CD4-positive, alpha-beta memory T cell (primary cell): ENCODE measurements at regions not wholly inside any gene's neighbourhood (a gene's known extent, or its start where the extent isn't known, plus 50 kb on each side); places are given as distances from the start of the nearest gene placed in this dataset.
"Not testable (repeated sequence)": the region's sequence is repeated elsewhere in the genome, so short reads cannot be mapped to it uniquely, and the experiment has no call there.

Experiments
- CTCF ChIA-PET: fragments of 350-600 bp; sonication (Branson Sonifier 250); formaldehyde crosslinking; loops from one replicate; lab custom pipeline; 2021; ENCODE audit warnings: inconsistent platforms; ENCODE audit not compliant: partially characterized antibody; lab: Charles Lee
- POLR2A ChIA-PET: fragments of 350-600 bp; sonication (Branson Sonifier 250); formaldehyde crosslinking; loops from one replicate; lab custom pipeline; 2021; ENCODE audit not compliant: partially characterized antibody; lab: Charles Lee
- DNase-seq, 5 donors: peaks; one replicate each; pipeline versions ENCODE4 v3.0.0 to v3.0.0-alpha.2; 2020 to 2022; ENCODE audit warnings: mixed read lengths in 1 of 5
- H3K27ac ChIP-seq: one replicate; pipeline ENCODE4 v1.7.0; 2013; ENCODE audit warnings: low read depth, low read length
- H3K27me3 ChIP-seq: 2 replicates; pipeline ENCODE4 v1.7.0; 2013; ENCODE audit warnings: mild to moderate bottlenecking, low read length, moderate library complexity; ENCODE audit not compliant: insufficient read depth
- H3K36me3 ChIP-seq: 2 replicates; pipeline ENCODE4 v1.7.0; 2013; ENCODE audit warnings: mild to moderate bottlenecking, low read length, moderate library complexity; ENCODE audit not compliant: insufficient read depth
- H3K4me1 ChIP-seq: 2 replicates; pipeline ENCODE4 v1.7.0; 2013; ENCODE audit warnings: mild to moderate bottlenecking, low read length, moderate library complexity; ENCODE audit not compliant: insufficient read depth
- H3K4me3 ChIP-seq, 2 donors: one replicate each; pipeline ENCODE4 v1.7.0; 2013; ENCODE audit warnings: low read length in 2 of 2, mild to moderate bottlenecking in 1 of 2
- H3K9me3 ChIP-seq, 2 donors: one replicate each; pipeline ENCODE4 v1.7.0; 2013; ENCODE audit warnings: low read length in 2 of 2, control low read depth in 1 of 2; ENCODE audit not compliant: control insufficient read depth in 1 of 2
- H3K27ac Mint-ChIP-seq, 7 donors: one replicate each; pipeline ENCODE4 v1.8.0; 2020 to 2021; ENCODE audit warnings: mixed read lengths in 7 of 7, mild to moderate bottlenecking in 6 of 7, inconsistent platforms in 3 of 7, moderate library complexity in 3 of 7
- H3K27me3 Mint-ChIP-seq, 2 donors: one replicate each; pipeline ENCODE4 v1.8.0; 2020 to 2021; ENCODE audit warnings: mixed read lengths in 2 of 2
- H3K36me3 Mint-ChIP-seq, 2 donors: one replicate each; pipeline ENCODE4 v1.8.0; 2020 to 2021; ENCODE audit warnings: mixed read lengths in 2 of 2, inconsistent platforms in 1 of 2, mild to moderate bottlenecking in 1 of 2
- H3K4me1 Mint-ChIP-seq, 4 donors: one replicate each; pipeline ENCODE4 v1.8.0; 2020 to 2021; ENCODE audit warnings: mixed read lengths in 4 of 4, mild to moderate bottlenecking in 1 of 4
- H3K4me3 Mint-ChIP-seq, 8 donors: one replicate each; pipeline ENCODE4 v1.8.0; 2020 to 2021; ENCODE audit warnings: mixed read lengths in 8 of 8, mild to moderate bottlenecking in 7 of 8, moderate library complexity in 6 of 8, inconsistent platforms in 3 of 8
- H3K9me3 Mint-ChIP-seq, 8 donors: one replicate each; pipeline ENCODE4 v1.8.0; 2020 to 2021; ENCODE audit warnings: mixed read lengths in 8 of 8, mild to moderate bottlenecking in 5 of 8, inconsistent platforms in 3 of 8, moderate library complexity in 1 of 8
- intact Hi-C: fragments of 100-400 bp; cut with micrococcal nuclease; formaldehyde crosslinking; loops from one replicate; pipeline ENCODE4 v1.15.1; 2023

GRCh38 chr7:57198801-57199200 lies 66.6 kb upstream of the ZNF479 start:
- Mint-ChIP-seq H3K36me3 (no peaks in the 10 kb centered on the region), H3K27ac (no peak overlapping the region), H3K27me3 (no peaks in the 10 kb centered on the region), H3K9me3 (peaks cover 0 to 25% (median 4%) of the 10 kb centered on the region in 8 donors), H3K4me3 (no peak overlapping the region), H3K4me1 (no peaks in the 10 kb centered on the region)
- ChIA-PET POLR2A (no interaction called here), CTCF (no interaction called here)
- no peaks in the 10 kb centered on the region for H3K36me3 ChIP-seq
- no peaks in the 10 kb centered on the region for H3K27me3 ChIP-seq
- H3K4me3 ChIP-seq = no peak overlapping the region
- no peak overlapping the region for H3K27ac ChIP-seq
- no peaks in the 10 kb centered on the region for H3K4me1 ChIP-seq
- intact Hi-C loops = no loop called here
- H3K9me3 ChIP-seq = peaks cover 0 to 7% of the 10 kb centered on the region in 2 donors
- DNase-seq = no peak

DNA sequence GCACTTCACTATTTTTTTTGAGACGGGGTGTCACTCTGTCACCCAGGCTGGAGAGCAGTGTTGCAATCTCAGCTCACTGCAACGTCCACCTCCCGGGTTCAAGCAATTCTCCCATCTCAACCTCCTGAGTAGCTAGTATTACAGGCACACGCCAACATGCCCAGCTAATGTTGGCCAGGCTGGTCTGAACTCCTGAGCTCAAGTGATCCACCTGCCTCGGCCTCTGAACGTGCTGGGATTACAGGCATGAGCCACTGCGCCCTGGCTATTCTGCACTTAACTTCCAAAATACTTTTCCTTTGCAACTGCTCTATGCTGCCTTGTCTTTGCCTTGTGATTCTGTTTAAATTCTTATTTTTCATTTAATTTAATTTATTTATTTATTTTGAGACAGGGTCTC lies 67.0 kb upstream of the ZNF479 start:
- H3K4me1 ChIP-seq = no peaks in the 10 kb centered on the region
- no peak overlapping the region for H3K27ac ChIP-seq
- ChIA-PET POLR2A (no interaction called here), CTCF (no interaction called here)
- no peaks in the 10 kb centered on the region for H3K27me3 ChIP-seq
- no peak for DNase-seq
- no peak overlapping the region for H3K4me3 Mint-ChIP-seq
- no peaks in the 10 kb centered on the region for H3K27me3 Mint-ChIP-seq
- H3K27ac Mint-ChIP-seq = no peak overlapping the region
- no peak overlapping the region for H3K4me3 ChIP-seq
- peaks cover 0 to 28% (median 7%) of the 10 kb centered on the region in 8 donors for H3K9me3 Mint-ChIP-seq
- H3K36me3 ChIP-seq = no peaks in the 10 kb centered on the region
- H3K4me1 Mint-ChIP-seq = no peaks in the 10 kb centered on the region
- peaks cover 0 to 7% of the 10 kb centered on the region in 2 donors for H3K9me3 ChIP-seq
- intact Hi-C loops = no loop called here
- H3K36me3 Mint-ChIP-seq = no peaks in the 10 kb centered on the region

GRCh38 chr7:57201021-57201894 lies 69.0 kb upstream of the ZNF479 start:
- CTCF ChIA-PET = no interaction called here
- Mint-ChIP-seq H3K9me3 (peaks cover 0 to 44% (median 12%) of the 10 kb centered on the region in 8 donors), H3K4me3 (no peak overlapping the region), H3K36me3 (no peaks in the 10 kb centered on the region), H3K27me3 (no peaks in the 10 kb centered on the region), H3K4me1 (no peaks in the 10 kb centered on the region), H3K27ac (no peak overlapping the region)
- Histone ChIP-seq H3K4me1 (no peaks in the 10 kb centered on the region), H3K9me3 (peaks cover 0 to 7% of the 10 kb centered on the region in 2 donors), H3K36me3 (no peaks in the 10 kb centered on the region), H3K27me3 (no peaks in the 10 kb centered on the region), H3K4me3 (no peak overlapping the region), H3K27ac (no peak overlapping the region)
- POLR2A ChIA-PET = no interaction called here
- intact Hi-C loops = no loop called here
- DNase-seq = no peak

DNA sequence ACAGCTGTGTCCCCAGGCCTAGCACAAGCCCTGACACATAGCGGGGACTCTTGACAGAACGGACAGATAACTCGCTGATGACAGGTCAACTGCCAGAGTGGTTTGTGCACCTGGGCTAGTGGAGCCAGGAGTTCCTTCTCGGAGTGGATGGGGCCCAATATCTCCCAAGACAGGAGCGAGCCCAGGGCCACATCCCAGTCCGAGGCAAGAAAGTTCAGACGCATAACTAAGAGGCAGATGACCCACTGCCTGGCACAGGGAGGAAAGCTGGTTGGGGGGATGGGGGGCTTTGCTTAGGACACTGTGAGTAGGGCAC lies 69.6 kb upstream of the ZNF479 start:
- H3K4me3 ChIP-seq = no peak overlapping the region
- POLR2A ChIA-PET = no interaction called here
- H3K27me3 Mint-ChIP-seq = no peaks in the 10 kb centered on the region
- H3K27me3 ChIP-seq = no peaks in the 10 kb centered on the region
- DNase-seq = no peak
- peaks cover 0 to 48% (median 12%) of the 10 kb centered on the region in 8 donors for H3K9me3 Mint-ChIP-seq
- peaks cover 0 to 7% of the 10 kb centered on the region in 2 donors for H3K9me3 ChIP-seq
- H3K27ac Mint-ChIP-seq = no peak overlapping the region
- no peaks in the 10 kb centered on the region for H3K4me1 ChIP-seq
- CTCF ChIA-PET = no interaction called here
- H3K27ac ChIP-seq = no peak overlapping the region
- intact Hi-C loops = no loop called here
- H3K36me3 ChIP-seq = no peaks in the 10 kb centered on the region
- no peaks in the 10 kb centered on the region for H3K36me3 Mint-ChIP-seq
- no peaks in the 10 kb centered on the region for H3K4me1 Mint-ChIP-seq
- H3K4me3 Mint-ChIP-seq = no peak overlapping the region

- Mint-ChIP-seq H3K27me3 (no peaks in the 10 kb centered on the region), H3K36me3 (no peaks in the 10 kb centered on the region), H3K4me3 (no peak overlapping the region), H3K9me3 (peaks cover 0 to 49% (median 12%) of the 10 kb centered on the region in 8 donors), H3K4me1 (no peaks in the 10 kb centered on the region), H3K27ac (no peak overlapping the region)
- H3K4me1 ChIP-seq = no peaks in the 10 kb centered on the region
- H3K27me3 ChIP-seq = no peaks in the 10 kb centered on the region
- no peak for DNase-seq
- no peak overlapping the region for H3K27ac ChIP-seq
- intact Hi-C loops = no loop called here
- H3K4me3 ChIP-seq = no peak overlapping the region
- POLR2A ChIA-PET = no interaction called here
- H3K36me3 ChIP-seq = no peaks in the 10 kb centered on the region
- CTCF ChIA-PET = no interaction called here
- peaks cover 0 to 7% of the 10 kb centered on the region in 2 donors for H3K9me3 ChIP-seq
Measured at GRCh38 chr7:57202274-57202673, 70.0 kb upstream of the ZNF479 start.

- H3K9me3 ChIP-seq = peaks cover 0 to 7% of the 10 kb centered on the region in 2 donors
- H3K27me3 ChIP-seq = no peaks in the 10 kb centered on the region
- peaks cover 3 to 54% (median 18%) of the 10 kb centered on the region in 8 donors for H3K9me3 Mint-ChIP-seq
- H3K4me3 ChIP-seq = no peak overlapping the region
- H3K27ac ChIP-seq = no peak overlapping the region
- CTCF ChIA-PET = no interaction called here
- POLR2A ChIA-PET = no interaction called here
- H3K36me3 Mint-ChIP-seq = no peaks in the 10 kb centered on the region
- H3K4me1 ChIP-seq = no peaks in the 10 kb centered on the region
- intact Hi-C loops = no loop called here
- H3K27ac Mint-ChIP-seq = no peak overlapping the region
- no peak overlapping the region for H3K4me3 Mint-ChIP-seq
- no peaks in the 10 kb centered on the region for H3K36me3 ChIP-seq
- no peaks in the 10 kb centered on the region for H3K4me1 Mint-ChIP-seq
- no peak for DNase-seq
- no peaks in the 10 kb centered on the region for H3K27me3 Mint-ChIP-seq
Measured at GRCh38 chr7:57203161-57203791, 71.0 kb upstream of the ZNF479 start.

GRCh38 chr7:57203858-57204257 lies 71.6 kb upstream of the ZNF479 start:
- H3K9me3 ChIP-seq, POLR2A ChIA-PET, H3K4me3 ChIP-seq, CTCF ChIA-PET, intact Hi-C loops, H3K36me3 ChIP-seq, DNase-seq, H3K4me1 Mint-ChIP-seq, H3K4me3 Mint-ChIP-seq, H3K27ac Mint-ChIP-seq, H3K27ac ChIP-seq, H3K36me3 Mint-ChIP-seq, H3K27me3 Mint-ChIP-seq, H3K4me1 ChIP-seq, H3K27me3 ChIP-seq: not testable (repeated sequence)
- H3K9me3 Mint-ChIP-seq = peaks cover 4 to 58% (median 23%) of the 10 kb centered on the region in 8 donors
